ELF-1 (cell line): ENCODE measurements at regions not wholly inside any gene's neighbourhood (a gene's known extent, or its start where the extent isn't known, plus 50 kb on each side); places are given as distances from the start of the nearest gene placed in this dataset.

Experiments used
- DNase-seq: peaks from one replicate; pipeline ENCODE4 v3.0.0-alpha.2; 2016; ENCODE audit warnings: low read depth, low spot score

DNA sequence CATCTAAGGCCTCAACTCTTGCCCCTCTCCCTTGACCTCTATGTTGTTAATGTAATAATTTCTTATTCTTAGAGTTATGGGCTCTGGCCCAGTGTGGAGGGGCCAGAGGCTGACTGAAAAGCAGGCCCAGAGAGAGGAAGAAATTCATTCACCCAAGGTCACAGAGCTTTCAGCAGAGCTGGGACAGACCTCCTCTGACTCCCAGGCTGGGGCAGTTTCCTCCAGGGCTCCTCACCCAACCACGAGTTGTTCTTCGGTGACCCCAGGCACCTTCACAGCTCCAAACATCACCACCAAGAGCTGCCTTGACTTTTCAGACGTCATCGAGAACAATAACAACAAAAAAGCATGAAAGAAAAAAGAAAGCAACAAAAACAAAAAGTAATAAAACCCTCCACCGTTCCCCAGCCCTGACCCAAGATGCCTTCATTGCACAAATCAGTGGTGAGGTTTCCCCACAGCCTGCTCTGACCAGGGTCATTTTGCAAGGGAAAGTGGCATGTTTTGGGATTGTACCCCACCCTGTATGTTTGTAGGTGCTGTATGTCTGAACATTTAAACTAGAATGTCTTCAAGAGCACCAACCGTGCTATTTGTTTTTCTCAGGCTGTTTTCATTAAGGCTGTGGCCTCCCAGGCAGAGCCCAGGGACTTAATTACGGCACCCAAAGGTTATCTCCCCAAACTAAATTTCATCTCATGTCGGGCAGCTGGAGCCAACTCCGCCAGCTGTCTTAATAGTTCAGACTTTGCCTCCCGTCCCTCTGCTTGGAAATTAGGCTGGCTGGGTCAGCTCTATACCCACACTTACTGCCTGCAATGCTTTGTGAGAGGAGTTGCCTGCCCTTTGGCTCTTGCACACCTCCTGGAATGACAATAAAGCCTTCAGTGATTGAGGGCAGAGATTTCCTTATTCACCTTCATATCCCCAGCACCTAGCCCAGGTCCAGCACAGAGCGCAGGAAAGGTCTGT, 173.8 kb downstream of the RPLP1 start:
- DNase-seq = no peak

DNA sequence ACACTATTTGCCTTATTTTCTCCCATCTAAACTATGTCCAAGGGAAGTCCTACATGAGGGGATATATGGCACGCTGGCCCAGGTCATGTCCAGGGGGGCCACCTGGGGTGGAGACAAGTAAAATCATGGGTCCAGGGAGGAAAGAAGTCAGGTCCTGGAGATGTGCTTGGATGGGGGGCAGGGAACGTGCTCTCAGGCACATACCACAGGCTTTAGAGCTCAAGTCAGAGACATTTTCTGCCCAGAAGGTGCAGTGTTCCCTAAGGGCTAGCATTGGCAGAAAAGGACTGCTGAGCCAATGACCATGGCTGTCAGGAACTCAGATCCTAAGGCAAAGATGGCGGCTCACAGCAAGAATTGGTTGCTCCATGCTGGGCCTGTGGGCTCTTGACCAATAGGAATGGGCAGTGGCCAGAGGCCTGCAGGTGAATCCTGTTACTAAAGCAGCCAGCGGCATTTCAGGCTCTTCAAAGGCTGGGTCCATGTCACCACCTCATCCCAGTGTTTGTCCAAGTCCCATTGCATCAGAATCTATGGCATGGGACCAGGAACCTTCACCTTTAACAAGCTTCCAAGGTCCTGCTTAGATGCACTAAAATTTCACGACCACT, 175.0 kb downstream of the RPLP1 start:
- no peak for DNase-seq

DNA sequence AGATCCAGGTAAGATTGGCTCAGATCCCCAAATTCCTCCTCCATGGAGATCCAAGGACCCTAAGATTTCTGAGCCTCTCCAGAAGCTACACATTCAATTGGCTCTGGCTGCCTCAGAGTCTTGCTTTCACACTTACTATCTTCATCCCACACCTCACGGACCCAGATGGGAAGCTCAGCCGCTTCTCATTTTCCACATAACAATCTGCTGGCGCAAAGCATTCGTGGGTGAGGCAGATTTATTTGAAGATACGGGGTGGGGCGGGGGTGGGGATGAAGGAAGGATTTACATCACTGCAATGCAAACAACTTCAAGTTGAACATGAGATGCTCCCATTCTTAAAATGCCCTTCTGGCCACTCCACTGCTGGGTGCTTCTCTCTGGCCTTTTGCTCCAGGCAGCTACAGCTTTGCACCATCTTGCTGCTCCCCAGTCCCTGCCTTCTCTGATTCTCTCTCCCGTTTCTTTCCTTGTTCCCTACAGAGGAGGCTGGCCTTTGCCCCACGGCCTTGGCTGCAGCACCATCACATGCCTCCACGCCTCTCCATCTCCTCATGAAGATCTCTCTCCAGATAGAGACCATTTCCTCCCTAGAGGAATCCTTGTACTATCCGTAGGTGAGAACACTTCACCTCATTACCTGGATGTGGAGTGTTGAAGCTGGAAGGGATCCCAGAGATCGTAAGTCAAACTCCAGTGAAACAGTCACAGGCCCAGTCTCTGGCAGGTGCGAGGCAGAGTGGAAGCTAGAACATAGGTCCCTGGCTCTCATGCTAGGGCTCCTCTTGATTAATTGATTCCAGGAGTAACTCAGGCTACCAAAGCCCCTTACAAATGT, 175.9 kb downstream of the RPLP1 start:
- DNase-seq = no peak

DNA sequence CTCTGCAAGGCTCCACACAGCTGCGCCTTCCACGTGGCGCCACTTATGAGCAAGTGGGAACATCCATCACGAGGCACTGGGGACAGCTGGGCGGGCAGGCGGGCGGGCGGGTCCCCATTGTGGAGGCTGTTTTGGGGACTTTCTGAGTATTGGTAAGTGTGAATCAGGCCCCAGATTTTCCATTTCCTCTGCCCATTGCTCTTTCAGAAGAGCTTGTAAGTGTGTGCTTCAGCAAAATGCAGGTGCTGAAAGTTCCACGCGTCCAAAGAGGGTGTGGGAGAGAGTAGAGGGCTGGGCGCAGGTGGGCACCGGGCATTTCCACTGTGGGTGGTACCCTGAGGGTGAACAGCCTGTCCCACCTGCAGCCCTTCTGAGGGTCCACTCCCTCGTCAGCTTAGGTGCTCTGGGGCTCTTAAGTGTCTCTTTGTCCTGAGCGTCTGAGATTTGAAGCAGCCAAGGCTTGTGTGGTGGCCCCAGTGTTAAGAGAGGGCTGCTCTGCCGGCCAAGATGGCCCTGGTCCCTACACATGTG, 177.1 kb downstream of the RPLP1 start:
- DNase-seq = no peak

DNA sequence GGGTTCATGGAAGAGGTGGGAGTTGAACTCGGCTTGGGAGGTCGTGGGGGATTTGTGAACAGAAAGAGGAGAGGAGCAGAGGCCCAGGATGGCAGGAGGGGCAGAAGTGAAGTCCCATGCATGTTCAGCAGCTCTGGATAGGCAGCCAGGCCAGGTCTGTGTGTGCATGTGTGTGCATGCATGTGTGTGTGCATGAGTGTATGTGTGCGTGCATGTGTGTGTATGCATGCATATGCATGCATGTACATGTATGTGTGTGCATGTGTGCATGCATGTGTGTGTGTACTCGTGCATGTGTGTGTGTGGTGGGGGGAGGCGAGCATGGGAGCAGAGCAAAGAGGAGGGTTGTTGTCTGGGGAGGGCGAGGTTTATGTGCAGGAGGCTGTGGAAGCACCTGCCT, 178.4 kb downstream of the RPLP1 start:
- no peak for DNase-seq

DNA sequence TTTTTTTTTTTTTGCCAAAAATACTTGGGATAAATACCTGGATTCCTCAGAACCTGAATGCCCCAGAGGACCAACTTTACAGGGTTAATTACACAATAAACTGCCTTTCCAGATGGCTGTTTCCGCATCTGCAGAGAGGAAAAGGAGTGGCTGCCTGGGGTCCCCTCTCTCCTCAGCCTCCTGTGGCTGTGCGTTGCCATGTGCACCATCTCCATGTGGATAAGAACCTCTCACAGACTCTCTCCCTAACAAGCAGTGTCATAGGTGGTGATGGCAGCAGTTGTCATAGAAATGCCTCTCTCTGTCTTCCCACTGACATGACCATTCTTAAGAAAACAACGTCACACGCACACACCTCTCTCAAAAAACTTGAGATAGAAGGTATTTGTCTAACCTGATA, 179.4 kb downstream of the RPLP1 start:
- DNase-seq = no peak

DNA sequence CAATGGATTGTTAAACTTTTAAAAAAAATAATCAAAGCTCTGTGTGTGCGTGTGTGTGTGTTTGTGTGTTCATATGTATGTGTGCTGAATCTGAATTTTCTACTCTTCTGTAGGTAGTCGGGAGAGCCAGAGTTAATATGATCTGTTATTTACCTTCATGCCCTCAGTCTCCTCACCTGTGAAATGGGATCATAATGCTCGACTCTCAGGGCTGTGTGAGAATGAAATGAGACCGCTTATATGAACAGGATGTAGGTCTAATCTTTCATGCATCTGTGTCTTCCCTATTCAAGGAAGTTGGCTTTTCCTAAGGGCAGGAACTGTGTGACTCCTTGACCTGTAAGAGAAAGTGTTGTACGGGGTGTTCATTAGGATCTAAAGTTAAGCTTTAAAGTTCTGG, 182.2 kb downstream of the RPLP1 start:
- DNase-seq = no peak

DNA sequence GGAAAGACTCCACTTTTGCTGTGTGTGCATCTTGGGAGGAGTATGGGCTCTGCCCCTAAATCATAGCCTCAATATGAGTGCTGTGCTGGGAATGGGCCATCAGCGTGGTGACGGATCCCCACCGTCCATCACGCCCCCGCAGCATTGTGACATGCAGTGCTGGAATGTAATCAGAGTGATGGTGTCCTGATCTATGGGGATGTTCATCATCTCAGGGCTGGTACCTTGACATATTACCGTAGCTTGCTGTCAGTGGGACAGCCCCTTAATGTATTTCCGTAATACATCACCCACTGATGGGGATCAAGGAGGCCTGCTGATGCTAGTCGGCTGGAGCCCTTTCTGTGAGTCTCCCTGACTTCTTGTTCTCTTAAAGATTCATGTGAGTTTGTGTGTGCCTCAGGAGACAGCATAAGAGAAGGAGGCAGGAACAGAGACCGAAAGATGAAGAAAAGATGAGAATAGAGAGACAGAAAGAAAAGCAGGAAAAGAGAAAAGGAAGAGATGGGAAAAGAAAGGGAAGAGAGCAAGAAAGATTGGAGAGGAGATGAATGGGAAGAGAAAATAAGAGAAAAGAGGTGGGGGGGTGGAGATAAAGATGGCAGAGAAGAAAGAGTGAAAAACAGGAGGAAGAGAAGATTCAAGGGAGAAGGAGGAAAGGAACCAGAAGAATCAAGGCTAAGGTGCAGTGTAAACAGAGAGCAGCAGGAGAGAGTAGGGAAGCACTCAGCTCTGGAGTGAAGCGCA, 183.7 kb downstream of the RPLP1 start:
- no peak for DNase-seq

DNA sequence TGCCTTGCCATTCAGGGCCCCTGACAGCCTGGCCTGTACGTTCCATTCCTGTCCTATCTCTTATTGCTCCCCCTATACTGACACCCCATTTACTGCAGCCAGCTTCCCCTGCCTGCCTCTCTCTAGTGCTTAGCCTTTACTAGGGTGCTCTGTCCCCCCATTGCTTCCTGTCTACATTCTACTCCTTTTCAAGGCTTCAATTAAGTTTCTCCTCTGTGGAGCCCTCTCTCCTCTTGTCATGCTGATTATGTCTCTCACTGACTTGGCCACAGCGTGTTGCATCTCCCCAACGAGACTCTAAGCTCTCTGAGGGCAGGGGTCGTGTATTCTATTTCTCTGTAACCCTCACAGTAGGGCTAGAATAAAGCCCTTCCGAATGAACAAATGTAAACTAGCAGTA, 185.2 kb downstream of the RPLP1 start:
- DNase-seq = no peak

DNA sequence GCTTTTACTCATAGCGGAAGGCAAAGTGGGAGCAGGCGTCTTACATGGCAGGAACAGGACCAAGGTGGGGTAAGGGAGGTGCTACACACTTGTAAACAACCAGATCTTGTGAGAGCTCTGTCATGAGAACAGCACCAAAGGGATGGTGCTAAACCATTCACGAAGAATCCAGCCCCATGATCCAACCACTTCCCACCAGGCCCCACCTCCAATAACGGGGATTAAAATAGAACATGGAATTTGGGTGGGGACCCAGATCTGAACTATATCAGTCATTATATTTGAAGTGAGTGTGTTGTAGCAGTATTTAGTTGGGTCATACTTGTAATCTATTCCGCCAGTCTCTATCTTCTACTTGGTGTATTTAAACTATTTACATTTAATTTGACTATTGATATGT, 190.9 kb downstream of the RPLP1 start:
- no peak for DNase-seq

DNA sequence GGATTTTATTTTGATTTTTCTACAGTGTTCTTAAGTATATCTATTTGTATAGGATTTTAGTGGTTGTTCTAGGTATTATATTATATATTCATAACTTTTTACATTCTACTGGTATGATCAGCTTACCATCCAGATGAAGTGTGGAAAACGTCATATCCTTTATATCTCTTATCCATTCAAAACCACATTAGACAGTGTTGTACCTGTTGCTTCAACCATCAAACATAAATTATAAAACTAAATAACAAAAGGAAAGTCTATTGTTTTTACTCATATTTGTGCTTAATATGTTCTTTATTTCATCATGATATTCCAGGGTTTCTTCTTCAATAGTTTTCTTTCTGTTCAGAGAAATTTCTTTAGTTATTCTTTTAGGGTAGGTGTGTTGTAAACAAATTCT, 191.4 kb downstream of the RPLP1 start:
- no peak for DNase-seq

DNA sequence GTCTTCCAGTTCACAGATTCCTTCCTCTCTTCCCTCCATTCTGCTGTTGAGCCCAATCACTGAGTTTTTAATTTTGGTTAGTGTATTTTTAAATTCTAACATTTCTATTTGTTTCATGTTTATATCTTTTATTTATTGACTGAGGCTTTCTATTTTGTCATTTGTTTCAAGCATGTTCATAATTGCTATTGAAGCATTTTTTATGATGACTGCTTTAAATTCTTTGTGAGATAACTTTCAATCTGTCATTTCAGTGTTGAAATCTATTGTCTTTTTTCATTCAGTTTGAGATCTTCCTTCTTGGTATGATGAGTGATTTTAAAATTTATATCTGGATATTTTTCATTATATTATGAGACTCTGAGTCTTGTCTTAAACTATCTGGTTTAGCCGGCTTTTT, 192.3 kb downstream of the RPLP1 start:
- DNase-seq = no peak

DNA sequence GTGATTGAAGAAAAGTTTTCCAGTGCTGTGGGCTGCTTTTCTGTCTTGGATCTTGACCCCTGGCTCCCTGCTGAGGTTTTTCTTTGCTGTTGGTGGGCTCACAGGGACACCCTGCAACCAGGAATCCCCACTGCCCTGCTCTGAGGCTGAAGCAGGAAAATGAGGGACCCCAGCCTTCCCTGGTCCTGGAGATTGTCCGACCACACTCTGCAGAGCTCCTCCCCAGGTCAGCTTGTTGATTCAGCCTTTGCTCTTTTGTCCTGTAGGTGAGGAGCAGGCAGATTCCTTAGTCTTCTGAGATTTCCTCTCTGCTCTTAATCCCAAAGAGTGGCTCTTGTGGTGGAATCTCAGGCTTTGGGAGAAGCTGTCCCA, 194.5 kb downstream of the RPLP1 start:
- peak; percentile 44 for DNase-seq

DNA sequence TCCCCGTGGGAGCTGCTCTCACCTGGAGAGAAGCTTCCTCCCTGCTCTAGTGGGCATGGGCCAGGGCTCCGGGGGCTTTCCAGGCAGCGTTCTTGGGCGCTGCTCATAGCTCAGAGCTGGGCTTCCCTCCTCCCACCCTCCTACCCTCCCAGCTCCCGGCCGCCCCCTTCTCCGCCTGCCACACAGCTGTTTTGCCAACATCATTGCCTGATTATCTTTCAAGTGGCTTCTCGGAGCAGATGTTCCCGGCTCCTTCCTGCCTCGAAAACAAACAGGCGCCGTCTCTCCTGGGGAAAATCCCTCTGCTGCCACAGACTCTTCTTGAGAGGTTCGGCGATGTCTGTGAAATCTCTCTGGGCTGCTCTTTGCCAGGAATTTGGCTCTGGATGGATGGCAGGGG, 195.6 kb downstream of the RPLP1 start:
- peak; percentile 41 for DNase-seq

DNA sequence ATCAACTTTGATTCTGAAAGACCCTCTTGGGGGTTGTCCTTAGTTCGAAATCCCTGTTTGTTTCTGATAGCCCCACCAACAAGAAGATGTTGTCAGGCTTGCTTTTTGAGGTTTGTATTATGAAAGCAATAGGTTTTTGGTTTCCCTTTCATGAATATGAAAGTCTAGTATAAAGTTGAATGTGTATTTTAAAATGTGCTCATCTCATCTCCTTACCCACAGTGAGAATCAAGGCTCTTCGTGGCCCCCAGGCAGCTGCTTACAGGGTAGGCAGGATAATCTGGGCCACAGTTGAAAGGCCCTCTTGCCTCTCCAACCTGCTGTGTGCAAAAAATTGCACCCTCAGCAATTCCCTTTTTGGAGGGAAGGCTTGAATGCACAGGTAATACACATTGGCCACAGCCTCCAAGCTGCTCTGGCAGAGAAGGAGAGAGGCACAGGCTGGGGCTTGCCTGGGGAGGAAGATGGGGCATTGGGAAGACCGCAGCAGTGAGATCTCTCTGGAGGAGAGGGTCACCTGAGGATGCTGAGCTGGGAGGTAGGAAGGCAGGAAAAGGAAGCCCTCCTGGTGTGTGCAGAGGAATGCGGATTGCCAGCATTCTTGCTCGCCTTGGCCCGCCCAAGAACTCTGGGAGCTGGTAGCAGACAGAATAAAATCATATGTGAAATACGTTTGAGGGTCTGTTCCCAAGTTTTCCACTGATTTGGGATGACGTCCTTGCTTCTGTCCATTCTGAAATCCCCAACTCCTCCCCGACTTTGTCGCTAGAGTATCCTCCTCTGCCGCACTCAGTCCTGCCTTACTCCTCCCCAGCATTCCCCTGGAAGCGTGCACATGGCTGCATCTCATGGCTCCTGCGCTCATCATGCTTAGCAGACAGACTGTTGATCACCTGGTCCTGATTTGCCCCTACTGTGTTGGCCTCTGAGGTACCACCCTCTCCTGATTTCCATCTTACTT, 196.4 kb downstream of the RPLP1 start:
- peak; percentile 76 for DNase-seq

DNA sequence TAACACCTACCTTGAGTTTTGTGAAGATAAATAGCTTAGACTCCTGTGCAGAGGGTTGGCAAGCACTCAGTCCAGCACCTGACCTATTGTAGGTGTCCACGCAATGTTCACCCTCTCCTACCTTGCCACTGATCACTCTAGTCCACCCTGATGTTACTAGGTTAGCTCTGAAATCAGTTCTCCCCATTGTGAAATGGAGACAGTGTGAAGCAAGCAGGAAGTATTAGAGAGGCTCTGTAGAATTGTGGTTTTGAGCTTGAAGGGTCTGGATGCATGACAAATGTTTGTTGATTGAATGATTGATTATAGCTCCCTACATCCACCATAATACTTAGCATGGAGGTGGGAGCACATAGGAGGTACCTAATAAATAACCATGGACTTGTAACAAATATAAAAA, 199.7 kb downstream of the RPLP1 start:
- no peak for DNase-seq

DNA sequence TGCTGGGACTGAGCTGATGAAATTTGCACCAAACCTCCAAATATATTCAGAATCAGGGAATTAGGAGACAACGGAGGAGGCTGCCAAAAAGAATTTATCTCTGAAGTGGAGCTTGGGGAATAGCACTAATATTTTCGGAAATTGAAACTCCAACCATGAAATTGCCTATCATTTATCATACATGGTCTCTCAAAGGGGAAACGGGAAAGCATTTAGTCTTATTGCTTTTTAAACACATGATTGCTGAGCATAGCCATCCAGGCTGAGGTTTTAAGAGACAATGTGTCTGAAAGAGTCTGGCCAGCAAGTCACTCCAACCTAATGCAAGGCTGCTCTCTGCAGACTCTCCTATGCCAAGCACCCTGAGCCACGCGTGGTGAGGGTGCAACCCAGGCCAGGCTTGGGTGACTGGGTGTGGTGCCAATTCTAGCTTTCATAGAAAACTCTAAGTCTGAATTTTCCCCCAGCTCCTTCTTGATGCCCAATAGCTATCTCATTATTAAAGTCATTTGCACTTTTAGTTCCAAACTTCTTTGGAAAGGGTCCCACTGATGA, 200.2 kb downstream of the RPLP1 start:
- DNase-seq = no peak

DNA sequence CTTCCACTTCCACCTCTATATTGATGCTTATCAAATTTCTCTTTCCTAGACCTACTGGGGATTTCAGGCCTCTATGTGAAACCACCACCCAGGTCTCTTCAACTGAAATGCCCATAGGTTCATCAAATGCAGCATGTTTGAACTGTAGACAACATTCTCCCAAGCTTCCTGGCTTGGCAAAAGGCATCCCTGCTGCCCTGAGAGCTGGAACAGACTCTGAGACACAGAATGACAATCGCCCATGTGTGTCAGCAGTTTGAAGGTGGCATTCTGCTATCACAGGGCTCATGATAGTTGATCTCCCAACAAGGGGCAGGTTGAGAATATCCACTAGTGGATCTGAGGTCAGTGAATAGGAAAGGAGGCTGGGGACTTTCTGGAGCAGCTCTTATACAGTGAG, 200.7 kb downstream of the RPLP1 start:
- no peak for DNase-seq

DNA sequence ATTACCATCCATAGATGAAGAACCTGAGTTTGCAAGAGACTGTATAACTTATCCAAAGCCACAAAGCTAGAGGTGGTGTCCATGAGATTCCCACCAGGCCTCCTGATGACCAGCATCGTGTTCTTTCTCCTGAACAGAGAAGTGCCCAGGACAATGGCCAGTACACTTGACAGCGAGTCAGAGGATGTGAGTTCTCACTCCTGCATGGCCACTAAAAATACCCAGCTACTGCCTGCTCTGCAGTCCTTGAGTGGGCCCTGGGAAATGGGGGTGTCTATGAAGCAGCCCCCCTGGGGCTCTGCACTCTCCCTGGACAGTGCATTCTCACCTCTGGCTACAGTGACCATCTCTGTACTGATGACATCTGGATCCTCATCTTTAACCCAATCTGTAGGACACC, 201.2 kb downstream of the RPLP1 start:
- no peak for DNase-seq
